ENCODE measurements at regions not wholly inside any gene's neighbourhood (a gene's known extent, or its start where the extent isn't known, plus 50 kb on each side); places are given as distances from the start of the nearest gene placed in this dataset.

DNA sequence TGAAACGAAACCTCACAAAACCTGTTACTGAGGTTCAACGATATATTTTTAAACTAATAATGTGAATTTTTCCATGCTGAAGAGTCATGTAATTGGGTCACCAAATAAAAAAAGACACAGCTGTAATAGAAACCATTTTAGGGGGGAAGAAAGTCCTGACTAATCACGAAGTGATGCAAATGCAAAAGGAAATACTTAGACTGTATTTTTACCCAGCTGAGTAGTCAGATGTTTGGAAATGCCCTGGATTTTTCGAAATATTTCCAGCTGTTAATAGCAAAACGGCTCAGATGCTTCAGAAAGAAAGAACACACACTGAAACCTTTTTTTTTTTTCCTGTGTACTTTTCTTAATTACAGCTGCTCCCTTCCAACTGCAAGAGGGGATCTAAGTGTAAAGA is 210.3 kb downstream of the SETD4 start:
- DNase-seq (ENCODE audit: low read depth in 2 of 2): no peak

DNA sequence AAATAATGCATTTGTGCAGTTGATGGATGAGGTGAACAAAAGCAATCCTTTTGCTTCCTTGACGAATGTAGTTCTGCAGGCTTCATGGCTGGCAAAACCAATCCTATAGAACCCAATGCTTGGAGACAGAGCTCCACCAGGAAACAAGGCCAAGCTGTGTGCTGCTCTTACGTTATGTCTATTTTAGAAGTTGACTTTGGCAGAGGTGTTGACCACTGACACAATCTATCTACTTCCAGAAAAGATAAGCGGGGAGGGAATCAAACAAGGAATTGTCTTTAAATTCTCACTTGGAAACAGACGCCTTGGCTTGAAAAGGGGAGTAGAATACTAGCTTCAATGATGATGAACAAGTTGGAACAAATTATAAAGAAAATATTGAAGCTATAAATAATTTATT is 211.2 kb downstream of the SETD4 start:
- DNase-seq (ENCODE audit: low read depth in 2 of 2): no peak

DNA sequence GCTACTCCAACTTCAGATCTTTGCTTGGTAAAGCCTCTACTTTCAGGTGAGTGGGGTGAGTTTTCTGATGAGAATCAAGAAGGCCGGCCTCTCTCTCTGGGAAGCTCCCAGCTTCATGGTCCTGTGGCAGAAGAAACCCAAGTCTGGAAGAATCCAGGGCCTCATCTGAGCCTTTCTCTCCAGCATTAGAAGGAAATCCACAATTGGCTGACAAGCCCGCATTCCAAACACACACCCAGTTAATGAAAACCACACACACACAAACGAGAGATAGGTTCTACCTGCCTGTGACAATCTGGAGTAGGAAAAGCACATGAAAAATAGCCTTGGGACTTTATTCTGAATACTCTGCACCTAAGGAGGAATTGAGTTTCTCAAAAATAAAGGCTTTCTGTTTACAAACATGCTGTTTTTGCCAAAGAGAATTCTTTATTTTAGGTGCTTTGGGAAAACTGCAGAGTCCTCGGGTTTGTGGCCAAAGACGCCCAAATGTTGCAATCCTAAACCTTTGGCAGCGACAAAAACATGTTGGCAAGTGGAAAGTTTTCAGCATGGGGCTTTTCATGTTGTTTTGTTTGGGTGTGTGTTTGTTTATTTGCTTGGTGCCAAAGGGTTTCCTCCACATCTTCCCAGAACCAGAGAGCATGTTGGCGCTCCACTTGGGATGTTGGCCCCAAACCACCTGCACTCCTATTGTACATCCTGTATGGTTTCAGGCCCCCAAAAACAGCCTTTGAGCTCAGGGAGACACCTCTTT is 216.2 kb downstream of the SETD4 start:
- DNase-seq (ENCODE audit: low read depth in 2 of 2): no peak

DNA sequence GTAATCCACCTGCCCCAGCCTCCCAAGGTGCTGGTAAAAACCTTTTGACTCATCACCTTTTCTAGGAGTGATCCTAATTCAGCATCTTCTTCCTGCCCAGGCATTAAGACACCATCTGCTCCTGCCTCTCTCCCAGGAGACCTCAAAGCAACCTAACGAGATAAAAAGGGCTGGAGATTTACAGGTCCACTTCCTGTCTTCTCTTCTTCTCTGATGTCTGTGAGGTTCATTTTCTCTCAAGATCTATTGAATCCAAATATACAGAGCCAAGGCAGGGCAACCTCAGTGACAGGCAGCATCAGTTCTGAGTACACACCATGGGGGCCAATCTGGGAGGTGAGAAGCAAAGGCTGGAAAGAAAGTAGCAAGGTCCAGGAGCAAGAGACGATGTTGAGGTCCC is 219.4 kb downstream of the SETD4 start:
- DNase-seq (ENCODE audit: low read depth in 2 of 2): no peak

DNA sequence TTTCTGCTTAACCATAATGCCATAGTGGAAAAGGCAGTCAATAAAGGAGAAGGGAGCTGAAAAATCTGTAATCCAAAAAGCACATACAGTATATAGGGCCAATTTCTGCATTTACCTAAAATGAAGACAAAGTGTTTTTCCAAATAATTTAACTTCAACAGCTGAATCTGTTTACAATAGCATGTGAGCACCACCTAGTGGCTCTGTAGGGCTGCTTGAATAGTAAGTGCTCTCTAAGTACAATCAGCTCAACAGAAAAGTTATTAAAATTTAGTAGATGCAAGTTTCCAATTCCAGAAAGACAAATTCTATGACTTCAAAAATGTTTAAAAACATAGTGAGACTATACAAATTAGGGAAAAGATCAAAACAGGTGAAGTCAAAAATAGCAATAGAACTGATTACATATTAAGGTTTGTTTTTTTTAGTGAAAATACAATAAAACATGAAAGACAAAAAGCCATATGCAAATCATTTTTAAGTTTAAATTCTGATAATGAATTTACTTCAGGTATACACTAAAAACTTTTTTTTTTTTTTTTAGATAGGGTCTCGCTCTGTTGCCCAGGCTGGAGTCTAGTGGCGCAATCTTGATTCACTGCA is 220.0 kb downstream of the SETD4 start:
- DNase-seq (ENCODE audit: low read depth in 2 of 2): peak; percentile 22 to 35

DNA sequence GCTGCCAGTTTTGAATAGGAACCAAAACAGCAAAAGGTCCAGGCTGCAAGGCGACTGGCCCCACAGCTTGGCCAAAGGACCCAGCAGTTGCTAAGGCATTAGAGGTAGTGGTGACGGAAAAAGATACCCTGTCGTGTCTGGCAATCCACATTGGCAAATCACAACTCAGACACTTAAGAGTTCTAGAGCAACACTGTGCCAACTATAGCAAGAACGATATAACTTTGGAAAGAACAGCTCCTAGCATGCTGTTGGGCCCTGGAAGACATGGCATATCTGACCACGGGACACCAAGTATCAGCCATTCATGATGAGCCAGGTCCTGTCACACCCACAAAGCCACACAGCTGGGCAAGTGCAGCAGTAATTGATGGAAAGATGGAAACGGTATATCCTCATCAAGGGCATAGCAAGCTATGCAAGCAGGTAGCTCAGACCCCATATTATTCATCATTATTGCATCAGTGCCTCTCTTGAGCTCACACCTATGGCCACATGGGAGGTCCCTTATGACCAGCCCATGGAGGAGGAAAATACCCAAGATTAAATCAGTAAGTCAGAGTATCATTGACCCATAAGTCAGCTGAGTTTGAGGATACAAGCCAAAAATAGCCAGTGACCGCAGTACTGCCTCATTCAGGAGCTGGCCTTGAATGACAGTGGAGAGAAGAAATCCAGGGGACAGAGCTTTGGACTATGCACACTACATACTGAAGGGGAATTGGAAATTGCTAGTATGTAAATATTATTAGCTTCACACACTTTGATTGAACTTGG is 221.2 kb downstream of the SETD4 start:
- no peak for DNase-seq (ENCODE audit: low read depth in 2 of 2)

DNA sequence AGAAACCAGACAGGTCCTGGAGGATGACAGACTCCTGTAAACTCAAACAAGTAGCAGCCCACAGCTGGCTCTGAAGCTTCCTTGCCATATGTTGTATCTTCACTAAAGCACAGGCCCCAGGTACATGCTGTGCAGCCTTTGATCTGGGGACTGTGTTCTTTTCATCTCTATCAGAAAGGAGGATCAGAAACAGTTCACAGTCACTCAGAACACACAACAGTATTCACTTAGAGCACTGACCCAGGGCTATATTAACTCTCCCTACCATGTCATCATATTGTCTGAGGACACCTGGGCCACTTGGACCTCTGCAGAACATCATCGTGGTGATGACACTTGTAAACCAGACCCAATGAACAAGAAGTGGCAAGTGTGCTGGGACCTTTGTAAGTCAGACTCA is 222.0 kb downstream of the SETD4 start:
- no peak for DNase-seq (ENCODE audit: low read depth in 2 of 2)

DNA sequence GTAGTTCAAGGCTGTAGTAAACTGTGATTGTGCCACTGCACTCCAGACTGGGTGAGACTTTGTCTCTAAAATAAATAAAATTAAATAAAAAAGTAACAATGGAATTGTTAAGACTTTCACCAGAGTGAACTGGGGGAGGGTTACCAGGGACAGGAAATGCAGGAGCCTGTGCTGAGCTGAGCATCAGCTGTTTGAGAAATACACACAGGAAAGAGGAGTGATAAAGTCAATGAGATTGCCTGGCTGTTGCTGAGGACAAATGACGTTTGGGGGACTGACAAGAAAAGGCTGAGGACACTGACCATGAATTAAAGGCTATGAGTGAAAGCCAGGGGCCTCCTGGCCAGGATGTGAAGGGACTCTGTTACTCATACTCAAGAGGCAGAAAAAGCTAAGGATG is 226.3 kb downstream of the SETD4 start:
- DNase-seq (ENCODE audit: low read depth in 2 of 2): no peak

DNA sequence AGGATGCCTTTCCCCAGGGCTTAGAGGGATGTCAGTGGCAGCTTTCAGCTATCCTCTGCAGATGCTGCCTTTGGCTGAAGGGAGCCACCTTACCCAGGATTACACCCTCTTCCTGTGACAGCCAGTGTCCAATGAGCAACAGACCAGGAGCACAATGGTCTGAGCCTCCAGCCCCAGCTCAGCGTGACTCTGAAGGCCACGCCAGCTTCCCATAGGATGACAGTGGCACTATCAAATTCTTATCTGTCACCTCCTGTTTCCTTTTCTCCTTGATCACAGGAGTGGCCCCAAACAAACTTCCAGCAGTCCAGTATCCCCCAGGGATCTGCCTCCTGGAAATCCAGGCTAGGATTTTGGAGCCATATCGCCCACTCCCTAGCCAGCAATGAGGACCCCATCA is 226.9 kb downstream of the SETD4 start:
- DNase-seq (ENCODE audit: low read depth in 2 of 2): no peak

DNA sequence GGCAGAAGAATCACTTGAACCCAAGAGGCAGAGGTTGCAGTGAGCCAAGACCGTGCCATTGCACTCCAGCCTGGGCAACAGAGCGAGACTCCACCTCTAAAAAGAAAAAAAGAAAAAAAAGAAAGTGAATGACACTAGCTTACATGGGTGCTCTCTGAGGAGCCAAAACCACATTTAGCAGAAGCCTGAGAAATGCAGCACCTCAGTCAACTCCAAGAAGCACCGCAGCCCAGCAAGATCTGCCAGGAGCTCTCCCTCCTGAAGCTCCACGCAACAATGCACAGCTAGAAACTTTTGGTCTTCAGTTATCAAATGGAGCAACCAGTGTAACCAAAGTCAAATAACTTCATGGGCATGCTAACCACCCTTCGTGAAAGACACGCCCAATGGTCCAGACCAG is 229.1 kb downstream of the SETD4 start:
- DNase-seq (ENCODE audit: low read depth in 2 of 2): no peak

DNA sequence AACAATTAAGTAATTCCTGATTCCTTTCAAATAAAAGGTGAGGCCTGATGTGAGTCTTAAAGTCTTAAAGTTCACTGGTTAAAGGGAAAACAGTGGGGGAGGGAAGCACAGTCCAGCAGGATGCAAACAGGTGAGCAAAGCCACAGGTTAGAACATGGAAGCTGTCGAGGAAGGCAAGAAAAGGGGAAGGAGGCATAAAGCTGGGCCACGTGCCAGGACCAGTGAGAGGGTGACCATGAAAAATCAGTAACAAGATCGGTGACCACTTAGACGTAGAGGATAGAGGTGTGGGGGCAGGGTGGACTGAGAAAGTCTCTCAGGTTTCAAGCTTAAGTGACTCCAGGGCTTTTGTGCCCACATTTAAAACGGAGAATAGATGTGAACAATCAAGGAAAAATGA is 231.3 kb downstream of the SETD4 start:
- DNase-seq (ENCODE audit: low read depth in 2 of 2): no peak

DNA sequence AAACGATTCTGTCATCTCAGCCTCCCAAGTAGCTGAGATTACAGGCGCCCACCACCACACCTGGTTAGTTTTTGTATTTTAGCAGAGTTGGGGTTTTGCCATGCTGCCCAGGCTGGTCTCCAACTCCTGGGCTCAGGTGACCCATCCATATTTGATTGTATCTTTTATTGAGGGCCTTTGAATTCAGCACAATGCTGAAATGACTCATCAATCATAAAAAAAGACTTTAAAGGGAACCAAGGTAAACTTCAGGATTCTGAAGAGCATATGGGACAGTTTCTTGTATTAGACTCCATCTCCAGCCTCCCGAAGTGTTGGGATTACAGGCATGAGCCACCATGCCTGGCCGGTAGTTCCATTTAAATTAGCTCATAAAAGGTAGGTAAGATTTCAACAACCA is 232.2 kb downstream of the SETD4 start:
- DNase-seq (ENCODE audit: low read depth in 2 of 2): no peak

DNA sequence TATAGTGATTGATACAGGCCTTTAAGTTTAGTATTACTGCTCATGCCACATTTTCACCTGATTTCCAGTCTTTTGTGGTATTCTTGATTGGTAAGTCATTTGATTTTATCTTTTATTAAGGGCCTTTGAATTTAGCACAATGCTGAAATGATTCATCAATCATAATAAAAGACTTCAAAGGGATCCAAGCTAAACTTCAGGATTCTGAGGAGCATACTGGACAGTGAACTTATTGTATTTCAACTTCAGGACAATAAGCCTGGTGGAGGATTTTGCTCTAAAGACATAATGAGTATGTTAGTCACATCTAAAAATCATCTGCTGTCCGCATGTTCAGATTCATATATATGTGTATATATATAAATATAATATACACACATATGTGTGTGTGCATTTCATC is 233.3 kb downstream of the SETD4 start:
- no peak for DNase-seq (ENCODE audit: low read depth in 2 of 2)

DNA sequence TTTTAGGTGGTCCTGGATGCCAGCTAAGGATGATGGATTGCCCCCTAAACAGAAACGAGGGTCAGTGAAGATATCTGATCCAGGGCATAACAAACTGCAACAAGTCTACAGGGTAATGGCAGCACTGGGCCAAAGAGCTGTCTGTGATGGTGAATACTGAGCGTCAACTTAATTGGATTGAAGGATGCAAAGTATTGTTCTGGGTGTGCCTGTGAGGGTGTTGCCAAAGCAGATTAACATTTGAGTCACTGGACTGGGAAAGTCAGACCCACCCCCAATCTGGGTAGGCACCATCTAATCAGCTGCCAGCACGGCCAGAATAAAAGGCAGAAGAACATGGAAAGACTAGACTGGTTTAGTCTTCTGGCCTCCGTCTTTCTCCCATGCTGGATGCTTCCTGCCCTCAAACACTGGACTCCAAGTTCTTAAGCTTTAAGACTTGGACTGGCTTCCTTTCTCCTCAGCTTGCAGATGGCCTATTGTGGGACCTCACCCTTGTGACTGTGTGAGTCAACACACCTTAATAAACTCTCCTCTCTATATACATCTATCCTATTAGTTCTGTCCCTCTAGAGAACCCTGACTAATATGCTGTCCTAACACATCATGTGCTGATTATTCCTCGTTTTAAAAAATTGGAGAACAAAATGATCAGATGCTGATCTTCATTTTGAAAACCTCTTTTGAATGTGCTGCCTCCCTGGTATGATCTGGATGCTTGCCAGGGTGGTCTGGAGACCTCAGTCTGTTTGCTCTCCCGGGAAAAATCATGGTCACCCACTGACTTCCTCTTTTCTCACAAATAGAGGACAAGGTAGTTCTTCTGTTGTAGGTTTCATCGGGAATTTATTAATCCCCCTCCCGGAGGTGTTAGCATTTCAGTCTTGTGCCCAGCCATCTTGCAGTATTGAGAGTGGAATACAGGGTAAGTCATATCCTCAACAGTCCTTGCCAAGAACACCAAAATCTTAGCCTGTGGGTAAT is 234.7 kb downstream of the SETD4 start:
- no peak for DNase-seq (ENCODE audit: low read depth in 2 of 2)

DNA sequence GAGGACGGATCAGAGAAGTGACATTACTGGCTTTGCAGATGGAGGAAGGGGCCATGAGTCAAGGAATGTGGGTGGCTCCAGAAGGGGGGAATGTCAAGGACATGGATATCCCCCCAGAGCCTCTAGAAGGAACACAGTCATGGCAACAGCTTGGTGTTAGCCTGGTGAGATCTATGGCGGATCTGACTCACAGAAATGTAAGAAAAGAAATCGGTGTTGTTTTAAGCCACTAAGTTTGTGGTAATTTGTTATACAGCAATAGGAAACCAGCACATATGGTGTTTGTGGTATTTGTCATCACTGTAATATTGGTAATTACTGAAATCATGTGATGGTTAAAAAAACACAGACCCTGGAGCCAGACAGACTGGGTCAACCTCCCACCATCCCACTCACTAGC is 236.2 kb downstream of the SETD4 start:
- no peak for DNase-seq (ENCODE audit: low read depth in 2 of 2)

DNA sequence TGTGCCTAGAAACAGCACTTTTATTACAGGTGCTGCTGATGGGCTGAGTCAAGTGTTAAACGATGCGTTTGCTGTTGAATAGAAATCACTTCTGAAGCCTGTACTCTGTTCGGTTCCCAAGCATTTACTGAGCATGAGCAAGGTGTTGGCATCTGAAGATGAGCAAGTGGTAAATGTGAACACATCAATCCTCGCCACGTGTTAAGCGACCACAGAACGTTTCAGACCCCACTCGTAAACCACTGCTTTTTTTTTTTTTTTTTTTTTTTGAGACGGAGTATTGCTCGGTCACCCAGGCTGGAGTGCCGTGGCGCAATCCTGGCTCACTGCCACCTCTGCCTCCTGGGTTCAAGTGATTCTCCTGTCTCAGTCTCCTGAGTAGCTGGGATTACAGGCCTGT is 241.2 kb downstream of the SETD4 start:
- no peak for DNase-seq (ENCODE audit: low read depth in 2 of 2)

DNA sequence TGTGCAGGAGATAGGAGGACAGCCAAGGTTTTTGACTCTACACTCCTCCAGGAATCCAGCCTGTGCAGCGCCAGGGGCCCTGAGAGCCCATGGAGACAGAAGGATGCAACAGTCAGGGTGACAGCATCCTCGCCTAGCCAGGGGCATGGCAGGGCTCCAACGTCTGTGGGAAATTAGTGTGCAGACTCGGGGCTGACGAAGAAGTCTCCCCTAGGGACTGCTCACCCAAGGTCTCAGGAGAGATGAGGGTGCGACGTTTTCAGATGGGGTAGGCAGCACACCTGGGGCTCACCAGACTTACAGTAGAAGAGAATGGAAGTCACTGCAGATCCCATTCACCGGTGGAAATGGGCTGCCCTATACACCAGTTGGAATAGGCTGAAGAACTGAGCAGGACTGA is 241.7 kb downstream of the SETD4 start:
- DNase-seq (ENCODE audit: low read depth in 2 of 2): no peak

DNA sequence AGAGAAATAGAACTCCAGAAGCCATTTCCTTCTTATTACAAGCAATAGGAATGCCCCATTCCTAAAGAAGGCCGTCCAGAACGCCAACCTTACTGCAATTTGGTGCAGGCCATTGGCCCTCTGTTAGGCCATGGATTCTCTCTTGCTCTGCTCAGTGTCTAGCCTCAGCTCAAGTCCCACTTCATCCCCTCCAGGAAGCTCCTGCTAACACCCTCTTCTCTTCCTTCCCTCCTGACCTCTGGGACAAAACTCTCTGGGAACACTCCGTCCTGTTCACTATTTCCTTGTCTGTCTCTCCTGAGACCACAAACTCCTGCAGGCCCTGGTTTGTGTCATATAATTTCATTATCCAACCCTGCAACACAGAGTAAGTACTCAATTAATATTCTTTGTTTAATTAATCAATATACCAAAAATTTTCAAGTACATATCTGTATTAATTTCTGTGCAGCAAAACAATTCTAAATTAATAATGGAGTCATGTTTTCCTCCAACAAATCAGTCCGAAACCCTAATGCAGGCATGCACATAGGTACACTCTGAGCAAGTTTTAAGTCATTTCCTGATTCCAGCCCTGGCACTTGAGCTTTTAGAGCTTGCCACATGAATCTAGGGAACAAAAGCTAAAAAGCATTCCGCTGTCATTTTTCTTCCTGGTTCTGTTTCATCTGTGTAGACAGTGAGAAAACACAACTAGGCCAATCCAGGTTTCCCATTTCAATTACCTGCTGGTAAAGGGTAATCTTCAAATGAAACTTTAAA is 245.3 kb downstream of the SETD4 start:
- no peak for DNase-seq (ENCODE audit: low read depth in 2 of 2)

DNA sequence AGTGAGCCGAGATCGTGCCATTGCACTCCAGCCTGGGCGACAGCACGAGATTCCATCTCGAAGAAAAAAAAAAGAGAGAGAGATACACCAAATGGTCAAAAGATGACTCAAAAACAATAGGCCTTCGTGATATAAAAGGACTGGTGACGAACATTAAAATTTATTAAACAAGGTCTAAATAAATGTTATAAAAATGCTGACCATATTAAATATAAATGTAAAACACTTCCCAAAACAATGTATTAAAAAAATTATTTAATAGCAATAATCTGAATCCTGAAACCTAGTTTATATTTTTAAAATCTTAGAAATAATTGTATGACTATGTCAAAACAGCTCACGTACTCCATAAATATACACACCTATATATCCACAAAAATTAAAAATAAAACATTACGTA is 247.6 kb downstream of the SETD4 start:
- DNase-seq (ENCODE audit: low read depth in 2 of 2): no peak

DNA sequence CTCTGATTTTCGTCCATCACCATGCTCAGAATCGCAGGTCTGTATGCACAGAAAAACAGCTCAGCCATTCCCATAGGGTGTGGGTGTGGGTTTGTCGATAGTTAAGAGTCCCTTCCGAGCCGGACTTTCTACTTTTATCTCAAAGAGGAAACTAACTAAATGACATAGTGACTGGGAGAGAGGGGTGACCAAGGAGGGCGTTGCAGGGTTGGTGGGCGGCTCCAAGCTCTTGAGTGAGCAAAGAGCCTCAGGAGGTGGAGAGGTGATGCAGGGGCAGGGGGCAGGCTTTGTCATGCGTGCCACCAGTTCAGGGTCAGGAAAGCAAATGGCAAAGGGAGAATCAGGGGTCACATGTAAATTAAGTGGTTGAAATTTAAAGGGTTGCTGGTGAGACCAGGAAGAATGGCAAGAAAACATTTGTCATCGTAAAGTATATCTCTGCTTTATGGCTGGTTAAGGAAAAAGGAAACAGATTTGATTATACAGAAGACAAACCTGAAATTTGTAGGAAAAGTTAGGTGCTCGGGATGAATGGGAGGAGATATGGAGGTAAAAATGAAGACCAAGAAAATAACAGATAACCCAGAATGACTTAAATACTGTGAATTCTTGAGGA is 249.0 kb downstream of the SETD4 start:
- DNase-seq (ENCODE audit: low read depth in 2 of 2): no peak
